ENCODE measurements at regions not wholly inside any gene's neighbourhood (a gene's known extent, or its start where the extent isn't known, plus 50 kb on each side); places are given as distances from the start of the nearest gene placed in this dataset.
"Not testable (repeated sequence)": the region's sequence is repeated elsewhere in the genome, so short reads cannot be mapped to it uniquely, and the experiment has no call there.

GRCh38 chr6:139962654-139963347 lies 588.4 kb upstream of the CITED2 start:
- Histone ChIP-seq H3K9me3 (replicated peaks) (no peaks in the 10 kb centered on the region), H3K27me3 (ENCODE audit: low read depth) (no peaks in the 10 kb centered on the region), H3K4me1 (peaks cover 51% of the 10 kb centered on the region), H3K4me3 (no peak overlapping the region), H3K36me3 (no peaks in the 10 kb centered on the region), H3K27ac (replicated peaks) (peak overlapping the region; percentile 65)
- DNase-seq = no peak
- intact Hi-C loops (cut with micrococcal nuclease) = no loop called here
- TF ChIP-seq CTCF (IDR thresholded peaks at IDR 0.05; ENCODE audit: borderline replicate concordance) = no peak

GRCh38 chr6:139961190-139961589 lies 586.7 kb upstream of the CITED2 start:
- H3K27me3 ChIP-seq (ENCODE audit: low read depth) = no peaks in the 10 kb centered on the region
- TF ChIP-seq CTCF (IDR thresholded peaks at IDR 0.05; ENCODE audit: borderline replicate concordance) = no peak
- no peak overlapping the region for H3K27ac ChIP-seq (replicated peaks)
- no peaks in the 10 kb centered on the region for H3K36me3 ChIP-seq
- no peak overlapping the region for H3K4me3 ChIP-seq
- H3K4me1 ChIP-seq = peaks cover 51% of the 10 kb centered on the region
- intact Hi-C loops (cut with micrococcal nuclease) = no loop called here
- DNase-seq = no peak
- no peaks in the 10 kb centered on the region for H3K9me3 ChIP-seq (replicated peaks)

GRCh38 chr6:139960671-139961070 lies 586.2 kb upstream of the CITED2 start:
- H3K9me3 ChIP-seq (replicated peaks) = peaks cover under 1% of the 10 kb centered on the region
- peaks cover 46% of the 10 kb centered on the region for H3K4me1 ChIP-seq
- no peak overlapping the region for H3K4me3 ChIP-seq
- no peak overlapping the region for H3K27ac ChIP-seq (replicated peaks)
- no peaks in the 10 kb centered on the region for H3K36me3 ChIP-seq
- DNase-seq = no peak
- no peaks in the 10 kb centered on the region for H3K27me3 ChIP-seq (ENCODE audit: low read depth)
- intact Hi-C loops (cut with micrococcal nuclease) = no loop called here
- no peak for TF ChIP-seq CTCF (IDR thresholded peaks at IDR 0.05; ENCODE audit: borderline replicate concordance)

- intact Hi-C loops (cut with micrococcal nuclease) = no loop called here
- Histone ChIP-seq H3K27ac (replicated peaks) (no peak overlapping the region), H3K27me3 (ENCODE audit: low read depth) (no peaks in the 10 kb centered on the region), H3K9me3 (replicated peaks) (peaks cover 34% of the 10 kb centered on the region), H3K36me3 (no peaks in the 10 kb centered on the region), H3K4me3 (no peak overlapping the region), H3K4me1 (no peaks in the 10 kb centered on the region)
- no peak for DNase-seq
- TF ChIP-seq CTCF (IDR thresholded peaks at IDR 0.05; ENCODE audit: borderline replicate concordance) = no peak
These were observed 581.1 kb upstream of the CITED2 start for GRCh38 chr6:139955366-139956155.

GRCh38 chr6:139954463-139955071 lies 580.1 kb upstream of the CITED2 start:
- no peaks in the 10 kb centered on the region for H3K4me1 ChIP-seq
- H3K27me3 ChIP-seq (ENCODE audit: low read depth) = no peaks in the 10 kb centered on the region
- H3K9me3 ChIP-seq (replicated peaks) = peaks cover 44% of the 10 kb centered on the region
- intact Hi-C loops (cut with micrococcal nuclease) = no loop called here
- no peak for DNase-seq
- no peak overlapping the region for H3K27ac ChIP-seq (replicated peaks)
- TF ChIP-seq CTCF (IDR thresholded peaks at IDR 0.05; ENCODE audit: borderline replicate concordance) = no peak
- H3K4me3 ChIP-seq = no peak overlapping the region
- H3K36me3 ChIP-seq = no peaks in the 10 kb centered on the region

GRCh38 chr6:139953780-139954179 lies 579.3 kb upstream of the CITED2 start:
- H3K27me3 ChIP-seq (ENCODE audit: low read depth); H3K36me3 ChIP-seq; H3K4me1 ChIP-seq; H3K27ac ChIP-seq (replicated peaks); DNase-seq; intact Hi-C loops (cut with micrococcal nuclease); H3K4me3 ChIP-seq: not testable (repeated sequence)
- H3K9me3 ChIP-seq (replicated peaks) = peaks cover 52% of the 10 kb centered on the region
